ENCODE measurements at regions not wholly inside any gene's neighbourhood (a gene's known extent, or its start where the extent isn't known, plus 50 kb on each side); places are given as distances from the start of the nearest gene placed in this dataset.

GRCh38 chr22:49392841-49393510 is 434.7 kb downstream of the BRD1 start:
- H3K4me1 ChIP-seq (ENCODE audit: control insufficient read depth, insufficient read depth, low read length) = no peaks in the 10 kb centered on the region
- in situ Hi-C loops (cut with HindIII; ENCODE audit: low pct_unique_long_range_greater_than_20kb, low sequenced_read_pairs) = no loop called here
- intact Hi-C loops (cut with micrococcal nuclease; ENCODE audit: unreplicated experiment) = no loop called here
- ChIA-PET POLR2A (no interaction called here), CTCF (no interaction called here)
- ATAC-seq (no peak), DNase-seq (ENCODE audit: low read depth, low spot score) (no peak)
- no peak overlapping the region for H3K4me3 ChIP-seq (ENCODE audit: low read depth in 2 of 2, low read length in 2 of 2)
- no TSS peak for BruUV-seq (replicated peaks)
- H3K27ac ChIP-seq (ENCODE audit: low read length) = no peak overlapping the region
- no peaks in the 10 kb centered on the region for H3K36me3 ChIP-seq (ENCODE audit: control insufficient read depth, insufficient read depth, low read length)
- H3K9me3 ChIP-seq (ENCODE audit: control insufficient read depth, insufficient read depth, low read depth, low read length) = peaks cover 4% of the 10 kb centered on the region; the same call in 1 of the 2 replicates
- no peaks in the 10 kb centered on the region for H3K27me3 ChIP-seq (ENCODE audit: control insufficient read depth, insufficient read depth, low read length)
- TF ChIP-seq TCF7L2 (IDR thresholded peaks at IDR 0.05; ENCODE audit: low read depth, low read length) = no peak
- no peak for TF ChIP-seq POLR2AphosphoS5 (IDR thresholded peaks at IDR 0.05; ENCODE audit: low read depth, low read length)
- no peak for TF ChIP-seq SIN3A (IDR thresholded peaks at IDR 0.05; ENCODE audit: borderline replicate concordance, insufficient read depth, low read depth, low read length)
- no peak for TF ChIP-seq REST (IDR thresholded peaks at IDR 0.05; ENCODE audit: insufficient read depth in 1 of 2, low read depth in 2 of 2, low read length in 1 of 2)
- TF ChIP-seq, protein P1, sequence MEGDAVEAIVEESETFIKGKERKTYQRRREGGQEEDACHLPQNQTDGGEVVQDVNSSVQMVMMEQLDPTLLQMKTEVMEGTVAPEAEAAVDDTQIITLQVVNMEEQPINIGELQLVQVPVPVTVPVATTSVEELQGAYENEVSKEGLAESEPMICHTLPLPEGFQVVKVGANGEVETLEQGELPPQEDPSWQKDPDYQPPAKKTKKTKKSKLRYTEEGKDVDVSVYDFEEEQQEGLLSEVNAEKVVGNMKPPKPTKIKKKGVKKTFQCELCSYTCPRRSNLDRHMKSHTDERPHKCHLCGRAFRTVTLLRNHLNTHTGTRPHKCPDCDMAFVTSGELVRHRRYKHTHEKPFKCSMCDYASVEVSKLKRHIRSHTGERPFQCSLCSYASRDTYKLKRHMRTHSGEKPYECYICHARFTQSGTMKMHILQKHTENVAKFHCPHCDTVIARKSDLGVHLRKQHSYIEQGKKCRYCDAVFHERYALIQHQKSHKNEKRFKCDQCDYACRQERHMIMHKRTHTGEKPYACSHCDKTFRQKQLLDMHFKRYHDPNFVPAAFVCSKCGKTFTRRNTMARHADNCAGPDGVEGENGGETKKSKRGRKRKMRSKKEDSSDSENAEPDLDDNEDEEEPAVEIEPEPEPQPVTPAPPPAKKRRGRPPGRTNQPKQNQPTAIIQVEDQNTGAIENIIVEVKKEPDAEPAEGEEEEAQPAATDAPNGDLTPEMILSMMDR (IDR thresholded peaks at IDR 0.05) = no peak

GRCh38 chr22:49392247-49392646 is 435.4 kb downstream of the BRD1 start:
- H3K27ac ChIP-seq (ENCODE audit: low read length) = no peak overlapping the region
- no peaks in the 10 kb centered on the region for H3K36me3 ChIP-seq (ENCODE audit: control insufficient read depth, insufficient read depth, low read length)
- H3K4me3 ChIP-seq (ENCODE audit: low read depth in 2 of 2, low read length in 2 of 2) = no peak overlapping the region
- H3K27me3 ChIP-seq (ENCODE audit: control insufficient read depth, insufficient read depth, low read length) = no peaks in the 10 kb centered on the region
- no peak for DNase-seq (ENCODE audit: low read depth, low spot score)
- ATAC-seq = no peak
- ChIA-PET CTCF (no interaction called here), POLR2A (no interaction called here)
- intact Hi-C loops (cut with micrococcal nuclease; ENCODE audit: unreplicated experiment) = no loop called here
- in situ Hi-C loops (cut with HindIII; ENCODE audit: low pct_unique_long_range_greater_than_20kb, low sequenced_read_pairs) = no loop called here
- no TSS peak for BruUV-seq (replicated peaks)
- H3K4me1 ChIP-seq (ENCODE audit: control insufficient read depth, insufficient read depth, low read length) = no peaks in the 10 kb centered on the region
- no peak for TF ChIP-seq REST (IDR thresholded peaks at IDR 0.05; ENCODE audit: insufficient read depth in 1 of 2, low read depth in 2 of 2, low read length in 1 of 2)
- TF ChIP-seq SIN3A (IDR thresholded peaks at IDR 0.05; ENCODE audit: borderline replicate concordance, insufficient read depth, low read depth, low read length) = no peak
- no peak for TF ChIP-seq POLR2AphosphoS5 (IDR thresholded peaks at IDR 0.05; ENCODE audit: low read depth, low read length)
- no peak for TF ChIP-seq TCF7L2 (IDR thresholded peaks at IDR 0.05; ENCODE audit: low read depth, low read length)
- TF ChIP-seq, protein P1 (IDR thresholded peaks at IDR 0.05) = no peak
- peaks cover 4% of the 10 kb centered on the region; the same call in 1 of the 2 replicates for H3K9me3 ChIP-seq (ENCODE audit: control insufficient read depth, insufficient read depth, low read depth, low read length)

Data from Panc1 (cell line).